ENCODE measurements at regions not wholly inside any gene's neighbourhood (a gene's known extent, or its start where the extent isn't known, plus 50 kb on each side); places are given as distances from the start of the nearest gene placed in this dataset.
"Not testable (repeated sequence)": the region's sequence is repeated elsewhere in the genome, so short reads cannot be mapped to it uniquely, and the experiment has no call there.

DNA sequence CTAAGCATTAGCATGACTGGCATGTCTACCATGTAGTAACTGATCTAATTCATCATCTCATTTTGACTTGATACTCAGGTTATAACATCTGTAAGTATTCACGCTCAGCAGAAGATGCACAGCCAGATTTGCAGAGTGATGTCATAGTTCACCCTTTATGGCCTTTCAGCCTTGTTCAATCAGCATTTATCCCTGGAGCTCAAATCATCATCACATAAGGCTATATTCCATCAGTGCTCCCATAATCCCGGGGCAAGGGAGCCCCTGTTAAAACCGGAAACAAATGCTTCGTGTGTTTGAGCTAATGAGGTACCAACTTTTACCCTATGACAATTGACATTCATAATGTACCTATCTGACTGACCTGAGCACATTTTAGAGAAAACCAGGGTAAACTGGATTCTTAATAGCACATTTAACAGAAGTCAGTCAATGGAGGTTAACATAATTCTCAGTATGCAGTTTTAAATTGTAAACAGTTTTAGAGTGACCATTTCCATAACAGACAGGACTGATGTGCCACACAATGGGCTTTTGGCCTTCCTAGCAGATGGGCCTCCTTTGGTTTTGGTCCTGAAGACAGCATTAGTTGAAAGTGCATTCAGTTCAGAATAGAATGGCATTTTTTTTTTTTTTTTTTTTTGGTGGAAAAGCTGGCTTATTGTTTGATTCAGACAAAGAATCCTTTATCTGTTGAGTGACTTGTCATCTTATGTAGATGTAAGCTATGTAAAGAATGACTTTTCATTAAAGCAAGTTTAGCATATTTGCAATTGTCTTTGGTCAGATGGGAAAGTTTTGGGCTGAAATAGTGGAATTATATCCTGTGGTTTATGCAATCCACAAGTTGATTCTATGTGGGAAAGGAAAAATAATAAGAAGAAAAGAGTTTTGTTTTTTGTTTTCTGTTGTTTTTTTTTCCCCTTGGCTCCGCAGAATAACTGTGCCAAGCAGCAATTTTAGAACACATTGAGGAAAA lies 866.0 kb upstream of the ACVR2A start:
- Histone ChIP-seq H3K27me3 (ENCODE audit: insufficient read depth) (no peaks in the 10 kb centered on the region), H3K79me2 (replicated peaks; ENCODE audit: insufficient read depth) (no peaks in the 10 kb centered on the region), H3K4me2 (no peak overlapping the region), H3K36me3 (ENCODE audit: insufficient read depth) (no peaks in the 10 kb centered on the region), H3K4me3 (no peak overlapping the region), H3K27ac (ENCODE audit: low read depth) (peak overlapping the region; percentile 54; the same call in 1 of the 2 replicates), H3K4me1 (ENCODE audit: insufficient read depth) (peaks cover 7% of the 10 kb centered on the region; the same call in 1 of the 2 replicates), H2AFZ (no peak overlapping the region), H3F3A (replicated peaks; ENCODE audit: low read depth) (no peaks in the 10 kb centered on the region), H4K20me1 (replicated peaks; ENCODE audit: insufficient read depth) (no peaks in the 10 kb centered on the region), H3K9me2 (ENCODE audit: insufficient read depth) (peaks cover 8% of the 10 kb centered on the region)
- ATAC-seq (no peak), DNase-seq (ENCODE audit: low spot score) (peak; percentile 13)
- Mint-ChIP-seq H3K9me3 (peaks cover 4% of the 10 kb centered on the region; the same call in 1 of the 3 replicates), H3K27ac (0 out of 2 replicates have a peak overlapping the region, but pooled peaks have one; percentile 65), H3K36me3 (ENCODE audit: low read depth) (peaks cover 5% of the 10 kb centered on the region; the same call in 1 of the 3 replicates), H3K4me1 (peaks cover 5% of the 10 kb centered on the region; the same call in 2 of the 3 replicates), H3K4me3 (no peak overlapping the region), H3K27me3 (ENCODE audit: insufficient read depth, low read depth, poor library complexity) (peaks cover 2% of the 10 kb centered on the region)
- TF ChIP-seq, protein P1, sequence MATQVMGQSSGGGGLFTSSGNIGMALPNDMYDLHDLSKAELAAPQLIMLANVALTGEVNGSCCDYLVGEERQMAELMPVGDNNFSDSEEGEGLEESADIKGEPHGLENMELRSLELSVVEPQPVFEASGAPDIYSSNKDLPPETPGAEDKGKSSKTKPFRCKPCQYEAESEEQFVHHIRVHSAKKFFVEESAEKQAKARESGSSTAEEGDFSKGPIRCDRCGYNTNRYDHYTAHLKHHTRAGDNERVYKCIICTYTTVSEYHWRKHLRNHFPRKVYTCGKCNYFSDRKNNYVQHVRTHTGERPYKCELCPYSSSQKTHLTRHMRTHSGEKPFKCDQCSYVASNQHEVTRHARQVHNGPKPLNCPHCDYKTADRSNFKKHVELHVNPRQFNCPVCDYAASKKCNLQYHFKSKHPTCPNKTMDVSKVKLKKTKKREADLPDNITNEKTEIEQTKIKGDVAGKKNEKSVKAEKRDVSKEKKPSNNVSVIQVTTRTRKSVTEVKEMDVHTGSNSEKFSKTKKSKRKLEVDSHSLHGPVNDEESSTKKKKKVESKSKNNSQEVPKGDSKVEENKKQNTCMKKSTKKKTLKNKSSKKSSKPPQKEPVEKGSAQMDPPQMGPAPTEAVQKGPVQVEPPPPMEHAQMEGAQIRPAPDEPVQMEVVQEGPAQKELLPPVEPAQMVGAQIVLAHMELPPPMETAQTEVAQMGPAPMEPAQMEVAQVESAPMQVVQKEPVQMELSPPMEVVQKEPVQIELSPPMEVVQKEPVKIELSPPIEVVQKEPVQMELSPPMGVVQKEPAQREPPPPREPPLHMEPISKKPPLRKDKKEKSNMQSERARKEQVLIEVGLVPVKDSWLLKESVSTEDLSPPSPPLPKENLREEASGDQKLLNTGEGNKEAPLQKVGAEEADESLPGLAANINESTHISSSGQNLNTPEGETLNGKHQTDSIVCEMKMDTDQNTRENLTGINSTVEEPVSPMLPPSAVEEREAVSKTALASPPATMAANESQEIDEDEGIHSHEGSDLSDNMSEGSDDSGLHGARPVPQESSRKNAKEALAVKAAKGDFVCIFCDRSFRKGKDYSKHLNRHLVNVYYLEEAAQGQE (IDR thresholded peaks at IDR 0.05; ENCODE audit: unreplicated experiment): no peak
- TF ChIP-seq, protein P2, sequence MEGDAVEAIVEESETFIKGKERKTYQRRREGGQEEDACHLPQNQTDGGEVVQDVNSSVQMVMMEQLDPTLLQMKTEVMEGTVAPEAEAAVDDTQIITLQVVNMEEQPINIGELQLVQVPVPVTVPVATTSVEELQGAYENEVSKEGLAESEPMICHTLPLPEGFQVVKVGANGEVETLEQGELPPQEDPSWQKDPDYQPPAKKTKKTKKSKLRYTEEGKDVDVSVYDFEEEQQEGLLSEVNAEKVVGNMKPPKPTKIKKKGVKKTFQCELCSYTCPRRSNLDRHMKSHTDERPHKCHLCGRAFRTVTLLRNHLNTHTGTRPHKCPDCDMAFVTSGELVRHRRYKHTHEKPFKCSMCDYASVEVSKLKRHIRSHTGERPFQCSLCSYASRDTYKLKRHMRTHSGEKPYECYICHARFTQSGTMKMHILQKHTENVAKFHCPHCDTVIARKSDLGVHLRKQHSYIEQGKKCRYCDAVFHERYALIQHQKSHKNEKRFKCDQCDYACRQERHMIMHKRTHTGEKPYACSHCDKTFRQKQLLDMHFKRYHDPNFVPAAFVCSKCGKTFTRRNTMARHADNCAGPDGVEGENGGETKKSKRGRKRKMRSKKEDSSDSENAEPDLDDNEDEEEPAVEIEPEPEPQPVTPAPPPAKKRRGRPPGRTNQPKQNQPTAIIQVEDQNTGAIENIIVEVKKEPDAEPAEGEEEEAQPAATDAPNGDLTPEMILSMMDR (conservative IDR thresholded peaks at IDR 0.05; ENCODE audit: low read depth in 2 of 2): no peak
- peak; percentile 60; the same call in 1 of the 2 replicates for TF ChIP-seq NANOG (IDR thresholded peaks at IDR 0.05; ENCODE audit: borderline replicate concordance)
- TF ChIP-seq, protein P3, sequence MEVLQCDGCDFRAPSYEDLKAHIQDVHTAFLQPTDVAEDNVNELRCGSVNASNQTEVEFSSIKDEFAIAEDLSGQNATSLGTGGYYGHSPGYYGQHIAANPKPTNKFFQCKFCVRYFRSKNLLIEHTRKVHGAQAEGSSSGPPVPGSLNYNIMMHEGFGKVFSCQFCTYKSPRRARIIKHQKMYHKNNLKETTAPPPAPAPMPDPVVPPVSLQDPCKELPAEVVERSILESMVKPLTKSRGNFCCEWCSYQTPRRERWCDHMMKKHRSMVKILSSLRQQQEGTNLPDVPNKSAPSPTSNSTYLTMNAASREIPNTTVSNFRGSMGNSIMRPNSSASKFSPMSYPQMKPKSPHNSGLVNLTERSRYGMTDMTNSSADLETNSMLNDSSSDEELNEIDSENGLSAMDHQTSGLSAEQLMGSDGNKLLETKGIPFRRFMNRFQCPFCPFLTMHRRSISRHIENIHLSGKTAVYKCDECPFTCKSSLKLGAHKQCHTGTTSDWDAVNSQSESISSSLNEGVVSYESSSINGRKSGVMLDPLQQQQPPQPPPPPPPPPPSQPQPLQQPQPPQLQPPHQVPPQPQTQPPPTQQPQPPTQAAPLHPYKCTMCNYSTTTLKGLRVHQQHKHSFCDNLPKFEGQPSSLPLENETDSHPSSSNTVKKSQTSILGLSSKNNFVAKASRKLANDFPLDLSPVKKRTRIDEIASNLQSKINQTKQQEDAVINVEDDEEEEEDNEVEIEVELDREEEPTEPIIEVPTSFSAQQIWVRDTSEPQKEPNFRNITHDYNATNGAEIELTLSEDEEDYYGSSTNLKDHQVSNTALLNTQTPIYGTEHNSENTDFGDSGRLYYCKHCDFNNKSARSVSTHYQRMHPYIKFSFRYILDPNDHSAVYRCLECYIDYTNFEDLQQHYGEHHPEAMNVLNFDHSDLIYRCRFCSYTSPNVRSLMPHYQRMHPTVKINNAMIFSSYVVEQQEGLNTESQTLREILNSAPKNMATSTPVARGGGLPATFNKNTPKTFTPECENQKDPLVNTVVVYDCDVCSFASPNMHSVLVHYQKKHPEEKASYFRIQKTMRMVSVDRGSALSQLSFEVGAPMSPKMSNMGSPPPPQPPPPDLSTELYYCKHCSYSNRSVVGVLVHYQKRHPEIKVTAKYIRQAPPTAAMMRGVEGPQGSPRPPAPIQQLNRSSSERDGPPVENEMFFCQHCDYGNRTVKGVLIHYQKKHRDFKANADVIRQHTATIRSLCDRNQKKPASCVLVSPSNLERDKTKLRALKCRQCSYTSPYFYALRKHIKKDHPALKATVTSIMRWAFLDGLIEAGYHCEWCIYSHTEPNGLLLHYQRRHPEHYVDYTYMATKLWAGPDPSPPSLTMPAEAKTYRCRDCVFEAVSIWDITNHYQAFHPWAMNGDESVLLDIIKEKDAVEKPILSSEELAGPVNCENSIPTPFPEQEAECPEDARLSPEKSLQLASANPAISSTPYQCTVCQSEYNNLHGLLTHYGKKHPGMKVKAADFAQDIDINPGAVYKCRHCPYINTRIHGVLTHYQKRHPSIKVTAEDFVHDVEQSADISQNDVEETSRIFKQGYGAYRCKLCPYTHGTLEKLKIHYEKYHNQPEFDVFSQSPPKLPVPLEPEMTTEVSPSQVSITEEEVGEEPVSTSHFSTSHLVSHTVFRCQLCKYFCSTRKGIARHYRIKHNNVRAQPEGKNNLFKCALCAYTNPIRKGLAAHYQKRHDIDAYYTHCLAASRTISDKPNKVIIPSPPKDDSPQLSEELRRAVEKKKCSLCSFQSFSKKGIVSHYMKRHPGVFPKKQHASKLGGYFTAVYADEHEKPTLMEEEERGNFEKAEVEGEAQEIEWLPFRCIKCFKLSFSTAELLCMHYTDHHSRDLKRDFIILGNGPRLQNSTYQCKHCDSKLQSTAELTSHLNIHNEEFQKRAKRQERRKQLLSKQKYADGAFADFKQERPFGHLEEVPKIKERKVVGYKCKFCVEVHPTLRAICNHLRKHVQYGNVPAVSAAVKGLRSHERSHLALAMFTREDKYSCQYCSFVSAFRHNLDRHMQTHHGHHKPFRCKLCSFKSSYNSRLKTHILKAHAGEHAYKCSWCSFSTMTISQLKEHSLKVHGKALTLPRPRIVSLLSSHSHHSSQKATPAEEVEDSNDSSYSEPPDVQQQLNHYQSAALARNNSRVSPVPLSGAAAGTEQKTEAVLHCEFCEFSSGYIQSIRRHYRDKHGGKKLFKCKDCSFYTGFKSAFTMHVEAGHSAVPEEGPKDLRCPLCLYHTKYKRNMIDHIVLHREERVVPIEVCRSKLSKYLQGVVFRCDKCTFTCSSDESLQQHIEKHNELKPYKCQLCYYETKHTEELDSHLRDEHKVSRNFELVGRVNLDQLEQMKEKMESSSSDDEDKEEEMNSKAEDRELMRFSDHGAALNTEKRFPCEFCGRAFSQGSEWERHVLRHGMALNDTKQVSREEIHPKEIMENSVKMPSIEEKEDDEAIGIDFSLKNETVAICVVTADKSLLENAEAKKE (CRISPR knock-in tag; IDR thresholded peaks at IDR 0.05): no peak

DNA sequence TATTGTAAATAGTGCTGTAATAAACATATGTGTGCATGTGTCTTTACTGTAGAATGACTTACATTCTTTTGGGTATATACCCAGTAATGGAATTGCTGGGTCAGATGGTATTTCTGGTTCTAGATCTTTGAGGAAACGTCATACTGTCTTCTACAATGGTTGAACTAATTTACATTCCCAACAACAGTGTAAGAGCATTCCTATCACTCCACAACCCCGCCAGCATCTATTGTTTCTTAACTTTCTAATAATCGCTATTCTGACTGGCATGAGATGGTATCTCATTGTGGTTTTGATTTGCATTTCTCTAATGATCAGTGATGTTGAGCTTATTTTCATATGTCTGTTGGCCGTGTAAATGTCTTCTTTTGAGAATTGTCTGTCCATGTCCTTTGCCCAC lies 873.8 kb upstream of the ACVR2A start:
- not testable (repeated sequence) for H3K9me2 ChIP-seq (ENCODE audit: insufficient read depth); H4K20me1 ChIP-seq (replicated peaks; ENCODE audit: insufficient read depth); ATAC-seq; H3K4me1 Mint-ChIP-seq; H3F3A ChIP-seq (replicated peaks; ENCODE audit: low read depth); H3K4me3 Mint-ChIP-seq; H3K27me3 Mint-ChIP-seq (ENCODE audit: insufficient read depth, low read depth, poor library complexity); H3K4me2 ChIP-seq; H2AFZ ChIP-seq; DNase-seq (ENCODE audit: low spot score); H3K4me1 ChIP-seq (ENCODE audit: insufficient read depth); H3K4me3 ChIP-seq; H3K79me2 ChIP-seq (replicated peaks; ENCODE audit: insufficient read depth); H3K27me3 ChIP-seq (ENCODE audit: insufficient read depth); H3K27ac Mint-ChIP-seq; H3K36me3 ChIP-seq (ENCODE audit: insufficient read depth); H3K27ac ChIP-seq (ENCODE audit: low read depth)
- H3K9me3 Mint-ChIP-seq: peaks cover 35% of the 10 kb centered on the region
- H3K36me3 Mint-ChIP-seq (ENCODE audit: low read depth): peaks cover 41% of the 10 kb centered on the region

All from GM23338 (cell line).